ENCODE measurements at regions not wholly inside any gene's neighbourhood (a gene's known extent, or its start where the extent isn't known, plus 50 kb on each side); places are given as distances from the start of the nearest gene placed in this dataset.

DNA sequence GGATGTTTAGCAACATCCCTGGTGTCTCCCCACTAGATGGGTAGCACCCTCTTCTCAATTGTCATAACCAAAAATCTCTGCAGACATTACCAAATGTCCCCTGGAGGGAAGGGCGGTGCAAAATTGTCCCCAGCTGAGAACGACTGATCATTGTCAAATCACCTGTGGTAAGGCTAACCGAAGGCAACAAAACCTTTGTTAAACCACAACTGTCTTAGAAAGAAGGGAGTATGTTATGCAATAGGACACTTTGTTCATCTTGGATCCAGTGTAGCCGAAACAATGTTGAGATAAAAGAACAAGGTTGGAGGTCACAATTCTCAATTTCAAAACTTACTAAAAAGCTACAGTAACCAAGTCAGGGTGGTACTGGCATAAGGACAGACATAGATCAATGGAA, 50.3 kb upstream of the ST3GAL5 start:
- peak; percentile 56 for DNase-seq
